Lung microvascular endothelial cell (primary cell): ENCODE measurements at regions not wholly inside any gene's neighbourhood (a gene's known extent, or its start where the extent isn't known, plus 50 kb on each side); places are given as distances from the start of the nearest gene placed in this dataset.
A peak's percentile ranks its signal among the peaks of the same experiment; 100 is the strongest.
"Not testable (repeated sequence)": the region's sequence is repeated elsewhere in the genome, so short reads cannot be mapped to it uniquely, and the experiment has no call there.

Experiments used
- DNase-seq, 2 donors: peaks; one replicate each; pipeline versions ENCODE4 v3.0.0 to v3.0.0-alpha.2; 2010; ENCODE audit warnings: low read depth in 2 of 2

- DNase-seq, result no peak
These were observed 475.7 kb downstream of the CD83 start for GRCh38 chr6:14593286-14593685.

- no peak for DNase-seq
These were observed 478.2 kb downstream of the CD83 start for GRCh38 chr6:14595751-14596150.

- DNase-seq, result no peak
These were observed 478.8 kb downstream of the CD83 start for GRCh38 chr6:14596410-14596809.

GRCh38 chr6:14597090-14597489, 479.5 kb downstream of the CD83 start:
- DNase-seq, result no peak

GRCh38 chr6:14598017-14598864, 480.7 kb downstream of the CD83 start:
- no peak for DNase-seq

- DNase-seq, result not testable (repeated sequence)
These were observed 482.7 kb downstream of the CD83 start for GRCh38 chr6:14600306-14600705.

- DNase-seq, result no peak
These were observed 483.9 kb downstream of the CD83 start for GRCh38 chr6:14601490-14601889.

GRCh38 chr6:14606353-14606752, 488.8 kb downstream of the CD83 start:
- DNase-seq, result no peak

- DNase-seq, result no peak
These were observed 492.6 kb downstream of the CD83 start for GRCh38 chr6:14610141-14610540.

GRCh38 chr6:14612016-14612980, 494.7 kb downstream of the CD83 start:
- peak in 1 of 2 donors; percentile 6 for DNase-seq

GRCh38 chr6:14614631-14615030, 497.1 kb downstream of the CD83 start:
- DNase-seq, result no peak

GRCh38 chr6:14616656-14617055, 499.1 kb downstream of the CD83 start:
- no peak for DNase-seq

- DNase-seq, result no peak
These were observed 501.3 kb downstream of the CD83 start for GRCh38 chr6:14618759-14619418.

GRCh38 chr6:14619419-14619781, 501.8 kb downstream of the CD83 start:
- no peak for DNase-seq

GRCh38 chr6:14620522-14620921, 502.9 kb downstream of the CD83 start:
- peak in 1 of 2 donors; percentile 20 for DNase-seq

GRCh38 chr6:14621518-14621917, 503.9 kb downstream of the CD83 start:
- DNase-seq, result no peak

GRCh38 chr6:14622085-14622484, 504.5 kb downstream of the CD83 start:
- no peak for DNase-seq

GRCh38 chr6:14622909-14623505, 505.4 kb downstream of the CD83 start:
- DNase-seq, result no peak

GRCh38 chr6:14625173-14625895, 507.8 kb downstream of the CD83 start:
- DNase-seq, result no peak

GRCh38 chr6:14626556-14626955, 509.0 kb downstream of the CD83 start:
- no peak for DNase-seq

GRCh38 chr6:14630016-14630415, 512.4 kb downstream of the CD83 start:
- no peak for DNase-seq
